Neutrophil (primary cell): ENCODE measurements at regions not wholly inside any gene's neighbourhood (a gene's known extent, or its start where the extent isn't known, plus 50 kb on each side); places are given as distances from the start of the nearest gene placed in this dataset.

Experiments
- H3K27ac ChIP-seq: fragments of 200-600 bp; sonication (generic); 2 replicates; pipeline ENCODE4 v1.5.1; 2016; ENCODE audit warnings: mild to moderate bottlenecking, moderate library complexity
- H3K27me3 ChIP-seq: fragments of 200-600 bp; sonication (generic); 2 replicates; pipeline ENCODE4 v1.6.0; 2016; ENCODE audit warnings: mild to moderate bottlenecking
- H3K36me3 ChIP-seq: fragments of 200-600 bp; sonication (generic); 2 replicates; pipeline ENCODE4 v1.5.1; 2017
- H3K4me1 ChIP-seq, 2 experiments: fragments of 200-600 bp in 1 of 2; sonication (generic) in 1 of 2; 1 replicate in 1 of 2; 2 replicates in 1 of 2; pipeline versions ENCODE4 v1.5.1 to v1.6.1; 2013 to 2016; ENCODE audit warnings: low read depth in 1 of 2, low read length in 1 of 2, mild to moderate bottlenecking in 1 of 2, moderate library complexity in 1 of 2; ENCODE audit not compliant: control insufficient read depth in 1 of 2, insufficient read depth in 1 of 2
- H3K4me3 ChIP-seq, 2 experiments: fragments of 200-600 bp in 1 of 2; sonication (generic) in 1 of 2; 1 replicate in 1 of 2; 2 replicates in 1 of 2; pipeline ENCODE4 v1.5.1; 2013 to 2016; ENCODE audit warnings: low read depth in 1 of 2, low read length in 1 of 2, mild to moderate bottlenecking in 1 of 2, moderate library complexity in 1 of 2
- H3K9me3 ChIP-seq: fragments of 200-600 bp; sonication (generic); 2 replicates; pipeline ENCODE4 v1.5.1; 2016
- CTCF ChIP-seq: fragments of 200-600 bp; sonication (generic); IDR thresholded peaks from 2 replicates; pipeline ENCODE4 v1.5.1; 2016; ENCODE audit warnings: antibody characterized with exemption

- TF ChIP-seq CTCF = no peak
- no peaks in the 10 kb centered on the region for H3K9me3 ChIP-seq
- H3K36me3 ChIP-seq = no peaks in the 10 kb centered on the region
- no peaks in the 10 kb centered on the region for H3K4me1 ChIP-seq
- no peak overlapping the region for H3K27ac ChIP-seq
- H3K27me3 ChIP-seq = no peaks in the 10 kb centered on the region
- H3K4me3 ChIP-seq = no peak overlapping the region
Observed at GRCh38 chr3:31166249-31166885, 271.9 kb upstream of the GADL1 start.

GRCh38 chr3:31167666-31168065, 273.2 kb upstream of the GADL1 start:
- H3K4me3 ChIP-seq = no peak overlapping the region
- H3K36me3 ChIP-seq = no peaks in the 10 kb centered on the region
- TF ChIP-seq CTCF = no peak
- no peaks in the 10 kb centered on the region for H3K4me1 ChIP-seq
- H3K27me3 ChIP-seq = no peaks in the 10 kb centered on the region
- no peaks in the 10 kb centered on the region for H3K9me3 ChIP-seq
- H3K27ac ChIP-seq = no peak overlapping the region

- Histone ChIP-seq H3K36me3 (no peaks in the 10 kb centered on the region), H3K4me3 (no peak overlapping the region), H3K9me3 (no peaks in the 10 kb centered on the region), H3K27me3 (no peaks in the 10 kb centered on the region), H3K4me1 (no peaks in the 10 kb centered on the region), H3K27ac (no peak overlapping the region)
- no peak for TF ChIP-seq CTCF
Observed at GRCh38 chr3:31170932-31171670, 276.6 kb upstream of the GADL1 start.

- H3K4me1 ChIP-seq = no peaks in the 10 kb centered on the region
- H3K9me3 ChIP-seq = no peaks in the 10 kb centered on the region
- H3K4me3 ChIP-seq = no peak overlapping the region
- H3K27me3 ChIP-seq = no peaks in the 10 kb centered on the region
- no peak overlapping the region for H3K27ac ChIP-seq
- TF ChIP-seq CTCF = no peak
- no peaks in the 10 kb centered on the region for H3K36me3 ChIP-seq
Observed at GRCh38 chr3:31172336-31172735, 277.9 kb upstream of the GADL1 start.

- no peak for TF ChIP-seq CTCF
- Histone ChIP-seq H3K4me1 (no peaks in the 10 kb centered on the region), H3K9me3 (no peaks in the 10 kb centered on the region), H3K27ac (no peak overlapping the region), H3K27me3 (no peaks in the 10 kb centered on the region), H3K36me3 (no peaks in the 10 kb centered on the region), H3K4me3 (no peak overlapping the region)
Observed at GRCh38 chr3:31173118-31173718, 278.8 kb upstream of the GADL1 start.
